ENCODE measurements at regions not wholly inside any gene's neighbourhood (a gene's known extent, or its start where the extent isn't known, plus 50 kb on each side); places are given as distances from the start of the nearest gene placed in this dataset.

- no peak for DNase-seq (ENCODE audit: low read depth)
These were observed 265.4 kb downstream of the FOXD2 start for GRCh38 chr1:47703156-47703825.

GRCh38 chr1:47703981-47704596 lies 266.2 kb downstream of the FOXD2 start:
- DNase-seq (ENCODE audit: low read depth): no peak

GRCh38 chr1:47705517-47706130 lies 267.8 kb downstream of the FOXD2 start:
- no peak for DNase-seq (ENCODE audit: low read depth)

- no peak for DNase-seq (ENCODE audit: low read depth)
These were observed 269.7 kb downstream of the FOXD2 start for GRCh38 chr1:47707503-47707902.

- DNase-seq (ENCODE audit: low read depth): no peak
These were observed 270.2 kb downstream of the FOXD2 start for GRCh38 chr1:47708019-47708535.

GRCh38 chr1:47708658-47709018 lies 270.8 kb downstream of the FOXD2 start:
- DNase-seq (ENCODE audit: low read depth): no peak

GRCh38 chr1:47709019-47709871 lies 271.4 kb downstream of the FOXD2 start:
- no peak for DNase-seq (ENCODE audit: low read depth)

- no peak for DNase-seq (ENCODE audit: low read depth)
These were observed 272.0 kb downstream of the FOXD2 start for GRCh38 chr1:47709872-47710231.

- DNase-seq (ENCODE audit: low read depth): no peak
These were observed 272.7 kb downstream of the FOXD2 start for GRCh38 chr1:47710329-47711071.
